ENCODE measurements at regions not wholly inside any gene's neighbourhood (a gene's known extent, or its start where the extent isn't known, plus 50 kb on each side); places are given as distances from the start of the nearest gene placed in this dataset.

GRCh38 chr3:159763011-159763601, 225.5 kb upstream of the IL12A start:
- DNase-seq (ENCODE audit: low read depth in 2 of 2), result peak in 1 of 2 donors; percentile 29

DNA sequence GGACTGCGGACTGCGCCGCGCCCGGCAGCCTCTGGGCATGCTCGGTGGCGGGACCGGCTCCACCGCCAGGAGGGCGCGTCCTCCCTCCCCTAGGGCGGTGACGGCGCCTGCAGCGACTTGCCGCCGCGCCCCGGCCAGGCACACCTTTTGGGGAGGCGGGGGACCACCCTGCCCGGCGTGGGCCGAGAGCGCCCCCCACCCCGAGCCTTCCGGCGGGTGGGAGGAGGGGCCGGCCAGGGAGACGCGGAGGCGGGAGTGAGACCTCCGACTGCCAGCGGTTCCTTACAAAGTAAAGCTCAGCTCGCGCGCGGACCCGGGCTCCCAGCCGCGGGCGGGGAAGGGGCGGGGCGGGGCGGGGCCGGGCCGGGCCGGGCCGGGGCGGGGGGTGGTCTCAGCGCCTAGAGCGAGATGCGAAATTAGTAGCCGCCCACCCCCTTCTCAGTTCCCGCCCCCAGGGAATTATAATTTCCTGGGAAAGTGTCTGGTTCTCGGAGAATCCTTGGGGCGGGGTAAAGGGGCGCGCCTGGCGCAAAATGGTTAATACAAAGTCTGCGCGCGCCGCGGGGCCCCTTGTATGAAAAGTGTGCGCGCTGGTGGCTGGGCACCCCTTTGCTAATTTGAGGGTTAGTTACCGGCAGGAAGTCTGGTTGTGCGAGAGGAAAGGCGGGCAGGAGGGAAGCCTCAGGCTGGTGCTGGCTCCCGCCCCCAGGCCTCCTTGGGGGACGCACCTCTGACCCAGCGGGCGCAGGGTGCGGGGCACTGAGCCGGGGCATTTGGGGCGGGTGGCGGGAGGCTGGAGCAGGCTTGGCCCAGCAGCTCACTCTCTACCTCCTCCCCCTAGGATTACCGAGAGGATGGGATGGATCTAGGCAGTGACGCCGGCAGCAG, 224.8 kb upstream of the IL12A start:
- peak; percentile 24 to 28 for DNase-seq (ENCODE audit: low read depth in 2 of 2)

DNA sequence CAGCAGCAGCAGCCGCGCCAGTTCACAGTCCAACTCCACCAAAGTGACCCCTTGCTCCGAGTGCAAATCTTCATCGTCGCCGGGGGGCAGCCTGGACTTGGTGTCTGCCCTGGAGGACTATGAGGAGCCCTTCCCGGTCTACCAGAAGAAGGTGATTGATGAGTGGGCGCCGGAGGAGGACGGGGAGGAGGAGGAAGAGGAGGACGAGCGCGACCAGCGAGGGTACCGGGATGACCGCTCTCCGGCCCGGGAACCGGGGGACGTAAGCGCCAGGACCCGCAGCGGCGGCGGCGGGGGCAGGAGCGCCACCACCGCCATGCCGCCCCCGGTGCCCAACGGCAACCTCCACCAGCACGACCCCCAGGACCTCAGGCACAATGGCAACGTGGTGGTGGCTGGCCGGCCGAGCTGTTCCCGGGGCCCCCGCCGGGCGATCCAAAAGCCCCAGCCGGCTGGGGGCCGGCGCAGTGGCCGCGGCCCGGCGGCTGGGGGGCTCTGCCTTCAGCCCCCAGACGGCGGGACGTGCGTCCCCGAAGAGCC, 224.1 kb upstream of the IL12A start:
- no peak for DNase-seq (ENCODE audit: low read depth in 2 of 2)

- no peak for DNase-seq (ENCODE audit: low read depth in 2 of 2)
Observed at GRCh38 chr3:159765030-159765859, 223.4 kb upstream of the IL12A start.

GRCh38 chr3:159765860-159766294, 222.8 kb upstream of the IL12A start:
- DNase-seq (ENCODE audit: low read depth in 2 of 2), result no peak

DNA sequence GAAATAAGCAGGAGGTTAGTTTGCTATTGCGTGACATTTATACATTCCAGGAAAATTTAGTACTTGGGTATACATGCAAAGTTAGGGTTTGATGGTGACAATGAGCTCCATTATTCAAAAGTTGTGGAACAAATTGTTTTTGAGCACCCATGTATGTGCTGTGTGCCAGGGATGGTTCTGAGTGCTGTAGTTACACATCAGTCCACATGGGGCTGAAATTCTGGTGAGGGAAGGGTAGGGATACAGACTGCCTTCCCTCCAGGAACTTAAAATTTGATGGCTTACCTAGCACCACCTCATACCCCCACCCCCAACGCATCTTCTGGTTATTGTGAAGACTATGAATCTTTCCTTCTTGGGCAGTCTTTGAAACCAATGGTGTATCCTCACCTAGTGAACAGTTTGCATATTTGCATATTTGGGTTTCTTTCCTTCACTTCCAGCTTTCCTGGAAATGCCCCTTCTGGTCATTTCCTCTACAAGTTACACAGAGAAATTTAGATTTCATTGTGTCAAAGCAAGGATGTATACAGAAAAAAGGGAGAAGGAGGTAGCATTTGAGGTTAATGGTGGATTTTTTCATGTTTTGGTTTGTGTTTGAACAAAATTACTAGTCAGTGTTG, 222.0 kb upstream of the IL12A start:
- DNase-seq (ENCODE audit: low read depth in 2 of 2), result no peak

- no peak for DNase-seq (ENCODE audit: low read depth in 2 of 2)
Observed at GRCh38 chr3:159770998-159771397, 217.6 kb upstream of the IL12A start.

DNA sequence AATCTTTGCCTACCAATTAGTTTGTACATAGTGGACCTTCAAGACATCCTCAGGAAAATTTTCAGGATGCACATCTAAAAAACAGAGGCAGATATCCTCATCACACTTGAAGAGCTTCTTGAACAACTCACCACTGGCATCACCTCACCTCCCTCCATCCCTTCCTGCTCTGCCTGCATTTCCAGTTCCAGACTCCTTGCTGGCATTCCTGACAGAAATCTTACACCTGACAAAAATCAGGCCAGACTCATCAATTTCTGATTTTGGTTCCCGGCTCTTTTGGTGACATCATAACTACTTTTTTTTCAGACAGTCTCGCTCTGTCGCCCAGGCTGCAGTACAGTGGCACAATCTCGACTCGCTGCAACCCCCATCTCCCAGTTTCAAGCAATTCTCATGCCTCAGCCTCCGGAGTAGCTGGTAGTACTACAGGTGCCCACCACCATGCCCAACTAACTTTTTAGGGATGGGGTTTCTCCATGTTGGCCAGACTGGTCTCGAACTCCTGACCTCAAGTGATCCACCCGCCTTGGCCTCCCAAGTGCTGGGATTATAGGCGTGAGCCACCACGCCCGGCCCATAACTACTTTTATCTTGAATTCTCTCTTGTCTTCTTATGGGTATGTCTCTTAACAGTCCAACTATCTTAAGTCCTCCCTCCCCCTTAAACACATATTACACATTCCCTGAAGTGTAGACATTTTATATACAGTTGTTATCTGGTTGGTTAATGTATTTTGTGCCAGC, 216.6 kb upstream of the IL12A start:
- DNase-seq (ENCODE audit: low read depth in 2 of 2), result no peak

DNA sequence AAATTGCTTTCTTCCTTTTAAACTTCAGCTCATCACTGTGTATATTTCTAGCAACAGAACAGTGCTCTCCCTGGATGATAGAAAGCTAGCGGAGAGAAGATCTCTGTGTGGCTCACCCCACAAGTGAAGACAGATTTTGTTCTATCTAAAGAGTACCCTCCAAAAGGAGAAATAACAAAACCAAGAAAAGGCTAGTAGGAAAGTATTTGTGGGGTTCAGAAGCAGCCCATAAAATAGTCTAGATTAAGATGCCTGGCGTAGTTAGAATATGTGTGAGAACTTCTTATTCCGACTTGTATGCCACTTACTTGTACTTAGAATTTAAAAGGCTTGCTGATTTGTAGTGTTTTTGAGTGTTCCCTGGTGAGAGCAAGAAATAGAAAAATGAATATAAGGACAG, 214.9 kb upstream of the IL12A start:
- no peak for DNase-seq (ENCODE audit: low read depth in 2 of 2)

GRCh38 chr3:159775372-159775961, 213.2 kb upstream of the IL12A start:
- DNase-seq (ENCODE audit: low read depth in 2 of 2), result no peak

DNA sequence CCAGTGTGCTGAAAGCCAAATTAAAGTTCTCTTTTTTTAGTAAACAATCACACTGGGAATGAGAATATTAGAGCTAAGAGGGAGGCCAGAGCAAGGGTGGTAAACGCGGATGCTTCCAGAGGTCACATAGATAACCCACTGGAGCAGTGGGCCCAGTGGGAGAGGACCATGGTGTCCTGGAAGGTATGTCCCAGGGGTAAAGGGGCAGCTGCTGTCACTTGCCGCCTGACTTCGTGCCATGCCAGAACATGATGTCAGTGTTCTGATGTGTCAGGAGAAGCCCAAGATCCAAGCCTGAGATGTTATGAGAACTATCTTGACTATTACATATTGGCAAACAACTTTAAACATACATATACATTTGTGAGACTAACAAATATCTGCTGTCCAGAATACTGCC, 211.9 kb upstream of the IL12A start:
- DNase-seq (ENCODE audit: low read depth in 2 of 2), result no peak

- DNase-seq (ENCODE audit: low read depth in 2 of 2), result no peak
Observed at GRCh38 chr3:159779883-159780282, 208.8 kb upstream of the IL12A start.

GRCh38 chr3:159781867-159782266, 206.8 kb upstream of the IL12A start:
- DNase-seq (ENCODE audit: low read depth in 2 of 2), result no peak

GRCh38 chr3:159782724-159783421, 205.8 kb upstream of the IL12A start:
- no peak for DNase-seq (ENCODE audit: low read depth in 2 of 2)

DNA sequence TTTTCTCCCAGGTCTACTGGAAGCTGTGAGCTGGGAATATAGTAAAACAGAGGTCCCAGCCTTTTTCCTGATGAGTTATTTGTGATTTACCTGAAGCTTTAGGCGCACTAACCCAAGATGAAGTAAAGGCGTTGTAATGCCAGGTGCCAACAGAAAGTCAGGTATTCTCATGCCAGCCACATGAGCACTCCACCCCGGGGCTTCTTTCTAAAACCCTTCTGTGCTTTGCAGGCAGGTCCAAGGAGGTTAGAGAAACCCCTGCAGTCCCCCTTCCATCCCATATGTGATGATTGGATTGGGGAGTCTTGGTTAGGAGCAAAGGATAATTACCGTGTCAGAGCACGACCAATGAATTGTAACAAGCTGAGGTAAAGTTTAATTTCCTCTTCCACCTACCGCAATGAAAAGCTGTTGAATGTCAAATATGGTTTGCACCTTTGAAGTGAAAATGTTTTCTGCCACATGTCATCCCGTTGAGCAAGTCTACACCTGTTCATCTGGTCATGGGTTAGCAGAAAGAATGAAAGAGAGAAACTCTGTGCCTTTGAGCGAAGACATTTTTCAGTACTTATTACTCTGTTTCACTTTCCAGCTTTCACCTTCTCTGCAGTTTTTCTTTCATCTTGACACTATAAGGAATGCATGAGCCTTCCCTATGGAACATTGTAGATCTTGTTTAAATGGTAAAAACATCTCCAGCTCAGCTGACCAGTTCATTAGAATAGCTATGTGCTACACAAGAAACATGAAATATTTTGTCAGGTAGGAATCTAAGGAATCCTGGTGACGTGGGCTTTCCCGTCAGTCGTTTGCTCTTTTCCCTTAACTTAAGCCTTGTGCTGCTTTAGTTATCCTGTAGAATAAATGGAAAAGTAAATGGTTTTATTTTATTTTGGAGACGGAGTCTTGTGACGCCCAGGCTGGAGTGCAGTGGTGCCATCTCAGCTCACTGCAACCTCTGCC, 204.6 kb upstream of the IL12A start:
- DNase-seq (ENCODE audit: low read depth in 2 of 2), result no peak

DNA sequence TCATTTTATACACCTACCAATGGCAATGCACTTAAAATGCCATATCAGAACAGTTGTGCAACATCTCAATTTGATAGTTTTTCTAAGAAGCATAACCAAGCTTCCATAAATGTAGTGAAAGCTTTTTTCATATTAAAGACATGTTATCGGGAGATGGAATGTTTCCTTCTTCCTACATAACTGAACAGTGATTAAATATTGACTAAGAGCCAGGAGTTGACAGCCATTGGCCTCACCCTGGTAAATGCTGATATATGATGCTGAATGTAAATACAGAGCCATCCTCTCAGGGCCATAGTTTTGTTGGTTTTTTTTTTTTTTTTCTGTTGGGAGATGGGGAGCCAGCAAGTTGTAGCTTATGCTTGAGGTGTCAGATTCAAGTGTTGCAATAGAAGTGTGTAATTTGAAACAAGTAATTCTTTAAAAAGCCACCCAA, 203.3 kb upstream of the IL12A start:
- no peak for DNase-seq (ENCODE audit: low read depth in 2 of 2)

DNA sequence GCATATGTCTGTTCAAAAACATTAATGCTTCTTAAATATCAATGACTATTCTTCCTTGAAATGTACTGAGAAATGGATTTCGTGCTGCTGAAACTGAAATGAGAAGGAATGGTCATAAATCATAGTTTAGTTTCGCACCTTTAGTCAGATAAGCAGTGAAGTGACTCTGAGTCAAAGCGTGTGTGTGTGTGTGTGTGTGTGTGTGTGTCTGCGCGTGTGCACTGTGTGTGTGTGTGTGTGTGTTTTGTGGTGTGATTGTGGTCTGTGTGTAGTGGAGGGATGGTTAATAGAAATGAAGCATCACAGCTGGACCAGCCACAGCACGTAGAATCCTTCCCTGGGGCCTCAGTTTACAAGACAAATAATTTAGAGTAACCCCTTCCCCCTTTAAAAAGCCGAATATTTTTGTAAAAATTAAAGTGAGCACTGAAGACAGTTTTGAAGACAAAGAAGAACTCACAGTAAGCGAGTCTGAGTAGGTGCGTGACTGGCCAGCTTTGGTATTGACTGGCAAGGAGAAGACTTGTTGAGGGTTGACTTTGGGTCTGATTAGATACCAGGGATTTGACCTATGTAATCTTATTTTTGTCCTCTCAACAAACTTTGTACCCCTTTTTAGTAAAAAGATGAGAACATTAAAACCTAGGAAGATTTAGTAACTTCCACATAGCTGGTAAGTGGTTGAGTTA, 202.0 kb upstream of the IL12A start:
- no peak for DNase-seq (ENCODE audit: low read depth in 2 of 2)

DNA sequence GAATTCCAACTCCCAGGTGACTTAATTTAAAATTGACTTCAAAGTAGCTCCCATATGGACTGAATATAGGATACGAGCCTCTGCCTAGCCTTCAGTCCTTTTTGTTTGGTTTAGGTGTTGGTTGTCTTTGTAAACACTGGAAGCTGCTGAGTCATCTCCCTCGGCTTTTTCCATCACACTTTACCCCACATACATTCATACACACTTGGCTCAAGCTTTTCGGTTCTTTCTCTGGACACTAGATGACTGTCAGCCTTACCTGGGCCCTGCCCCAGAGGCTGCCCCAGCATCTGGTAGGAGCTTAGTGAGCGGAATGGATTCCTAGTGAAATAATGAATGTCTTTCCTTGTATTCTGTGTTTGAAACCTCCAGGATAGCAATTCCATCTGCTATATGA, 201.5 kb upstream of the IL12A start:
- DNase-seq (ENCODE audit: low read depth in 2 of 2), result no peak

All from stimulated activated CD8-positive, alpha-beta memory T cell treated with anti-CD3 and anti-CD28 coated beads, Interleukin-2, amount 100 ng/mL, for 48 hours (primary cell).